ENCODE measurements at regions not wholly inside any gene's neighbourhood (a gene's known extent, or its start where the extent isn't known, plus 50 kb on each side); places are given as distances from the start of the nearest gene placed in this dataset.

DNA sequence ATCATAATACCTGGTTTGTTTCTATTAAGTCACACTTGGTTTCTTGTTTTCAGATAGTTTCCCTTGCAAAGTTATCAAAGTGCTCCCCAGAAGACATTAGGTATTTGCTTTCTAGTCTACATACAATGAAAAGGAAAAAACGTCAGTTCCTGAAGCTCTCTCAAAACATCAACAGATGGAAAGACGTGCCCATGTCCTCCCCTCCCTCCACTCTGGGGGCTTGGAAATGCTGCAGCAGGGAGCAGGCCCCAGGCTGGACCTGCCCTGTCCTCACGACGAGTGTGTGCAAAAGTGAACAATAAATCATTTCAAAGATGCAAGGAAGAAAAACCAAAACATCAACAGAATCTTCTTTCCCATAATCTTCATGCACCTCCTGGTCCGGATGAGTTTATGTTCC, 118.5 kb downstream of the USP22 start:
- TF ChIP-seq, protein P1, sequence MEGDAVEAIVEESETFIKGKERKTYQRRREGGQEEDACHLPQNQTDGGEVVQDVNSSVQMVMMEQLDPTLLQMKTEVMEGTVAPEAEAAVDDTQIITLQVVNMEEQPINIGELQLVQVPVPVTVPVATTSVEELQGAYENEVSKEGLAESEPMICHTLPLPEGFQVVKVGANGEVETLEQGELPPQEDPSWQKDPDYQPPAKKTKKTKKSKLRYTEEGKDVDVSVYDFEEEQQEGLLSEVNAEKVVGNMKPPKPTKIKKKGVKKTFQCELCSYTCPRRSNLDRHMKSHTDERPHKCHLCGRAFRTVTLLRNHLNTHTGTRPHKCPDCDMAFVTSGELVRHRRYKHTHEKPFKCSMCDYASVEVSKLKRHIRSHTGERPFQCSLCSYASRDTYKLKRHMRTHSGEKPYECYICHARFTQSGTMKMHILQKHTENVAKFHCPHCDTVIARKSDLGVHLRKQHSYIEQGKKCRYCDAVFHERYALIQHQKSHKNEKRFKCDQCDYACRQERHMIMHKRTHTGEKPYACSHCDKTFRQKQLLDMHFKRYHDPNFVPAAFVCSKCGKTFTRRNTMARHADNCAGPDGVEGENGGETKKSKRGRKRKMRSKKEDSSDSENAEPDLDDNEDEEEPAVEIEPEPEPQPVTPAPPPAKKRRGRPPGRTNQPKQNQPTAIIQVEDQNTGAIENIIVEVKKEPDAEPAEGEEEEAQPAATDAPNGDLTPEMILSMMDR (IDR thresholded peaks at IDR 0.05 in 2 of 3, conservative IDR thresholded peaks at IDR 0.05 in 1 of 3; ENCODE audit: borderline replicate concordance in 1 of 3, insufficient read depth in 1 of 3, low read depth in 2 of 3, low read length in 2 of 3) = no peak
- TF ChIP-seq, protein P2, sequence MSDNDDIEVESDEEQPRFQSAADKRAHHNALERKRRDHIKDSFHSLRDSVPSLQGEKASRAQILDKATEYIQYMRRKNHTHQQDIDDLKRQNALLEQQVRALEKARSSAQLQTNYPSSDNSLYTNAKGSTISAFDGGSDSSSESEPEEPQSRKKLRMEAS (IDR thresholded peaks at IDR 0.05) = no peak
- no peak for TF ChIP-seq CEBPB (IDR thresholded peaks at IDR 0.05; ENCODE audit: low read depth)

Data from HCT116 (cell line).